GM20000 (cell line): ENCODE measurements at regions not wholly inside any gene's neighbourhood (a gene's known extent, or its start where the extent isn't known, plus 50 kb on each side); places are given as distances from the start of the nearest gene placed in this dataset.

Experiments
- DNase-seq: peaks from one replicate; pipeline ENCODE4 v3.0.0; 2012; ENCODE audit warnings: low spot score
- CTCF ChIP-seq: IDR thresholded peaks from 2 replicates; pipeline ENCODE4 v1.5.1; 2012; ENCODE audit warnings: mild to moderate bottlenecking, control low read depth; ENCODE audit errors: extremely low read depth, missing control alignments

- DNase-seq, result no peak
- no peak for TF ChIP-seq CTCF
Measured at GRCh38 chr18:60059216-60059615, 159.4 kb downstream of the PMAIP1 start.

GRCh38 chr18:60053747-60054304, 154.0 kb downstream of the PMAIP1 start:
- no peak for TF ChIP-seq CTCF
- DNase-seq, result no peak

GRCh38 chr18:60050821-60051220, 151.0 kb downstream of the PMAIP1 start:
- DNase-seq, result no peak
- no peak for TF ChIP-seq CTCF

- DNase-seq, result no peak
- no peak for TF ChIP-seq CTCF
Measured at GRCh38 chr18:60049172-60049571, 149.4 kb downstream of the PMAIP1 start.

GRCh38 chr18:60047556-60047955, 147.8 kb downstream of the PMAIP1 start:
- no peak for TF ChIP-seq CTCF
- no peak for DNase-seq

- TF ChIP-seq CTCF, result no peak
- no peak for DNase-seq
Measured at GRCh38 chr18:60044290-60045006, 144.7 kb downstream of the PMAIP1 start.

GRCh38 chr18:60040971-60041370, 141.2 kb downstream of the PMAIP1 start:
- no peak for DNase-seq
- no peak for TF ChIP-seq CTCF
